ENCODE measurements at regions not wholly inside any gene's neighbourhood (a gene's known extent, or its start where the extent isn't known, plus 50 kb on each side); places are given as distances from the start of the nearest gene placed in this dataset.

DNA sequence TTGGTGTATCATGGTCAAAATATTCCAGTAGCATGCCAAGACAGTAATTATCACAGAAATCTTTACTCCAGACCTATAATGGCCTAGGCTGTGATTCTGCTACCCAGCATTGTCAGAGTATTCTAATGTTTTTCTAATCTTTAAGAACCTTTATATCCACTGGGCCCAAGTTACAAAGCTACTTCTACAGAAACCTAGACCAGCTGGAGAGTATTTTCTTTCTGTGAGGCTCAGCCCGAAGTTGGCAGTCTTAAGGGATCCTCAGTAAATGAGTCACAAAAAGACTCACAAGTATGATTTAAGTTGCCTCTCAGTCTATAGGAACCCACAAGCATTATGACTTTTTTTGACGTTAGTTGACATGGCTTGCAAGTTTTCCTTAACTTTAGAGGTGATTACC, 638.5 kb upstream of the FAM241A start:
- DNase-seq = no peak

DNA sequence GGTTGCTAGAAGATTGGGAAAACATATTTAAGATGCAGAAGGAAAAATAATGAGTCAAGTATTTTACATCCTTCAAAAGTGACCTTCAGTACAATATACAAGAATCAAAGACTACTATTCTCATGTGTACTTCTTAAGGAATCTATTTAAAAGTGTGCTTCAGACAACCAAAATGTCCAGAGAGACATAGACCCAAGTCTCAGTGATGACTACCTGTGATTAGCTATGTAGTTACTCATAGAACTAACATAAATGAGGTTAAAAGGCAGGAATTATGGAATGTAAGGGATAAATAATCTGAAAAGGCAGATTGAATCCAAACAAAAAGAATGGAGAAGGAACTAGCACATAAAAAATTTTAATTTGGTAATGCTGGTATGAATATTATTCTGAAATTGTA, 634.7 kb upstream of the FAM241A start:
- no peak for DNase-seq

DNA sequence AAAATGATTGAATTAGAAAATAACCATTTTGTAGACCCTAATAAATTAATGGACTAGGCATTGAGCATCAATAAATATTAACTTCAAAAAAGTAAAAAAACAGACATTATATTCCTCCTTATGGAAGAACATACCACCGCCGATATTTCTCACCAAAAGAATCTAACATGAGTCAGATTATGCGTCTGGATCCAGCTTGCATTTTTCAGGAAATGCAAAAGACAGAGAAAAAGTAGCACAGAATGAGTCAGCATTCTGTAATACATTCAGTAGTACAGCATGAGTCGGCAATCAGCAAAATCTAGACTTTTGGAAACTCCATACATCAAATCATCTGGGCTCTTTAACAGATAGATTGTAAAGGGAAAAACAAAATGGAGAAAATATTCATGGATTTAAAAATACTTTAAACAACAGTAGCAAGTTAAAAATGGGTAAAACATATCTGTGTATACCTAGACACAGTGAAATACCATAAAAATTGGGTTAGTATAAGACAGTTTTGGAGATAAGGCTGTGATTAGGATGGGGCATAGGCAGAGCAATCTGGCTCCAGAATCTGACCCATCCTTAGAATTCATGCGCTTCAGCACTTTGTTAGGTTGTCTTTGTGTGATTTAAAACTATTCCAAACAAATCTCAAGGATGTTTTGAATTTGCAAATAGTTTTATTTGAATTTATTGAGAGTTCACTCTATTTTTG, 633.0 kb upstream of the FAM241A start:
- DNase-seq = no peak

DNA sequence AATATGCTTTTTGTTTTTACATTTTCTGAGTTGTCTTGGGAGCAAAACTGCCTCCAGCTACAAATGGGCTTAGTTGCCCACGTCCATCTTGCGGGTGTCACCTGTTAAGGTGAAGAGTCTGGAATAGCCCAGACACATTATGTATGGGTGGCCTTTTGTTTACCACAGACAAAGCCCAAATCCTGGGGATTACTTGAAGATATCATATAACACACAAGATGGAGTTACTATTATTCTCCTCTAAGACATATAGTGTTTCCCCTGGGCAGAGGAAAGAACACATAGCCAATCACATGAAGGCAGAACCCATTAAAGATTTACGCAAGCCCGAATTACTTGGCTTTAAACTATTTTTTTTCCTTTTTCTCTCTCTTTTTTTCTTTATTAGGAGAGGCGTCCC, 625.6 kb upstream of the FAM241A start:
- no peak for DNase-seq

DNA sequence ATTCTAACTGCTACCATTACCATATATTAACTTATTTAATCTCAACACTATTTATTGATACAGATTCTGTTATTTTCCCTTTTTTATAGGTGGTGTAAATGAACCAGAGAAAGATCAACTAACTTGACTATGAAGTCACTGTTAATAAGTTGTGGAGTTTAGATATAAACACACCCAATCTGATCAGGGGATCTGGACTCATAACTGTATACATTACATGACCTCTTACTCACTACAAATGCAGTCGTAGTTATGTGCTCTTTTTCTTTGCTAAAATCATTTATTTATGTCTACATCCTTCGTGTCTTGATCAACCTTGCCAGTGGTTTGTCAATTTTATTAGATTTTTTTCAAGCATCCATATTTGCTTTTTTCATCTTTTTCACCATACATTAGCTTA, 614.8 kb upstream of the FAM241A start:
- no peak for DNase-seq

DNA sequence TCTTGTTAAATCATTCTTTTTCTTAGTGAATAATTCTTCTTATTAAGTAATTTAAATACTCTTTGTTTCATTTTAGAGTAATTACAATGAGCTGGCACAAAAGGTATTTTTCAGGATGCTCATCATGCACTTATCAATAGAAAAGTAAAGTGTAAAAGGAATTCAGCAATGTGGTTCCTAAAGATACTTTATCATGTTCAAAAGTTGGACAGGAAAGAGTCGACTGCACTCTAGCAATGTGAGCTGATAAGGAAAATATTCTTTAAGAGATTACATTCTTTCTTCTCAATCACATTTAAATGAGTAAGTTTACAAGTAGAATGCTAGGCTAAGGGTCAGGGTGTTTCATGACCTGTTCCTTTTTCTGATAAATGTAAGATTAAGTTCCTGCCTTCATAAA, 609.5 kb upstream of the FAM241A start:
- DNase-seq = no peak

DNA sequence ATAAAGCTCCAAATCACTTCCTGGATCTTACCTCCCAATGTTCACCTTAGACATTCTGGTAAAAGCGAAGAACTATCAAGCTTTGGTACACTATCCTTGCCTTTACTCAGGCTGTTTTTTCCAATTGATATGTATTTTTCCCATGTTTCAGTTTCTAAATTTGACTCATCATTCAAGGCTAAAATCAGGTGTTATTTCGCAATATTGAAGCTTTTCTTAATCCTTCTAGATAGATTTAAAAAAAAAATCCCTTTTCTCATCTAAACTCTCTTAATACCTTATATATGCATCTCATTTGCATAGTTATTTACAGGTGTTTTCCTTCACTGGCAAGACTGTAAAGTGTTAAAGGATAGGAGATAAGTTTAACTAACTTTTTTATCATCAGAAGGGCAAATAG, 608.1 kb upstream of the FAM241A start:
- DNase-seq = no peak

DNA sequence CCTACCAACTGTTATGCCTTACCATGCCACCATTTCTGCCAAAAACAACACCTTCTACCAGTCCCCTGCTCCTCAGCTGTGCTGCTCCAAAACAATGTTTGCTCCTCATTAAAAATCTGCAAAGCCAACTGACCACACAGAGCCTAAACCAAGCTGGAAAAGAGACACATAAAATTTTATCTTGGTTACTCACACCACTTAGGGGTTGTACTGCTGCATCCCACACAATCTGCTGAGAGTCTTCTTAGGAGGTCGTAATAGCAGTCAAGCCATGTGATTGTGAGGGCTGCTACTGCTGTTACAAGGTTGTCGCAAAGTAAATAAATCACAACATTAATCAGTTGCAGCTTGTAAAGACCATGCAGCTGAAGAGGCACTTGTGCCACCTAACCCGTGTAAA, 607.4 kb upstream of the FAM241A start:
- DNase-seq = no peak

DNA sequence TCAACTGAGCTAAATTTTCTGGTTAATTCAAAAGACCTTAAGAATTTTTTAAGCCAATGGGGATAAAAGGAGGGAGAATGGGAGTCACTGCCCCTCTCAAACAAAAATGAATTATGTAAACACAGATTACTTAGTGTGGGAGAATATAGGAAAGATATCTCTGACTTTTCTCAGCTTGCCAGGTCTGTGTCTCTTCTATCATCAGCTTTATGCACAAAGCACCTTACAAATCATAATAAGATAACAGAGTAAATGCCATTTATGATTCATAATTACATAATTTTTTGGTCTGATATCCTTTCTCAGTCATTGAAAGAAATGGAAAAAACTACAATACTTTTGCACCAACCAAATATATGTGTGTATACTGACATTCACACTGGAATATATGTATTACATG, 604.6 kb upstream of the FAM241A start:
- DNase-seq = no peak

DNA sequence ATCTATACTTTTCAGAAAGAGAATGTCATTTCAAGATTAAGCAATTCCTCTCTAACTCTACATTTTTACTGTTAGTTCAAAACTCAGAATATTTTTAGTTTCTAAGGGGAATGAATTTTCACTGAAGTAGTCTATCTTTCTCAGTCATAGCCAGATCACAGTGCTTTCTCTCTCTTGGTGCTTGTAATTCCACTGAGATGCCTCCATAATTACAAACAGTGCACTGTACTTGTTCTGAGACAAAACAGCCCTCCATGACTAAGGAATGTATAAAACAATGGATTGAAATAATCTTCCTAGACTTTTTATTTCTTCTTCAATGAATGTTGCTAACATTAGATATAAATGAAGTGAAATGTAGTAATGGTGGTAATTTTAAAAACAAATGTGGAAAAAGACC, 603.2 kb upstream of the FAM241A start:
- no peak for DNase-seq

DNA sequence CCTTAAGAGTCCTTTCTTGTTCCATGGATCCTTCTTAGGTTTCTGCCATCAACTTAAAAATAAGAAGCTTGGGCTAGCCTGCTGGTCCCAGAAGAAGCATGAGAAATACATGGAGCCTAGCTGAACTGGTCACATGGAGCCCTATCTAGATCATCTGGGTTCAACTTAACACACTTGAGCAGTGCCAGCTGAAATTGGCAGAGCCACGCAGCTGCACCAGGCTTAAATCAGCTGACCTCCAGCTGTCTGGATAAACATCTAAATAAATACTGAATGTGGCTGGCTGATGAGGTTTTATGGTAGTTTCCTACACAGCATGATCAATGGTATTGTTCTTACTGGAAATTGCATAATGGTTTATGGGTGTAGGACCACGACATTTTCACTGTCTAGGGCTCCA, 598.4 kb upstream of the FAM241A start:
- DNase-seq = no peak

DNA sequence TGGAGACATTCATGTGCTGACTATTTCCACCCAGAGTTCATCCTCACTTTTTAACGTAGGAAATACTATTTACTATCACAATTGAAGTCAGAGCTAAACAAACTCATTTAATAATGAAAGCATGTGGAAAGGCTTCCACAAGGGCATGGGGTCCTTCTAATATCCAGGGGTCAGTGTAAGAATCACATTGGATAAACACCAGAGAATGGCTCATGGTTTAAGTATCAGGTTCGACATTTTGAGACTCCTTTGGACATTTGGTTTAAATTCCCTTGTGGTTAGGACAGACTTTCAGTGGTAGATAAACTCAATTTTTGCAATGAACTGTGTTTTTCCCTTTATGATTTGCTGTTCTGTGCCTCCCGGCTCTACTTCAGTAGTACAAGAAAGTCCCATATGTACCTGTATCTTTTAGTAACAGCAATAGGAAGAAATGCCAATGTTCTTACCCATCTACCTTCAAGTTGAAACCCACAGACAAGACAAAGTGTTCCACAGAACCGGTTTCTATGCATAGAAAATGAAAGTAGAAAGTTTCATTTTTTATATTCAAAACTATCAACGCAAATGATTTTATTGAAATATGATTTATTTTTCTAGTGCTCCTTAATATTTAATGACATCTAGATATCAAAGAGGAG, 589.0 kb upstream of the FAM241A start:
- no peak for DNase-seq

DNA sequence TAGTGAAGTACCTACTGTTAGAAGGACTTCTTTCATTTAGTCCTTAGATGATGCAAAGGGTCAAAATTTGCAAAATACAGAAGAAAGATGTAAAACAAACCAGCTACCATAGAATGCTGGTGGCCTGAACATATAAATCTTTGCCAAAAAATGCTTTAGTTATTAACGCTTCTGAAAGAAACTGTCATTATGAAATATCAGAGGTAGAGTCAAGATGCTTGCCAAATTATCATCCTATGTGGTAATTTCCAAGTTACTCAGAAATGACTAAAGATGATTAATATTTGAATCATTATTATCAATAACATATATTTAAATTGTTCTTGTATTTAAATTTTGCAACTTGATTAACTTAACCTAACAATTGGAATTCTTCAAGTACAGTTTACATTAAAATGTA, 588.4 kb upstream of the FAM241A start:
- no peak for DNase-seq

DNA sequence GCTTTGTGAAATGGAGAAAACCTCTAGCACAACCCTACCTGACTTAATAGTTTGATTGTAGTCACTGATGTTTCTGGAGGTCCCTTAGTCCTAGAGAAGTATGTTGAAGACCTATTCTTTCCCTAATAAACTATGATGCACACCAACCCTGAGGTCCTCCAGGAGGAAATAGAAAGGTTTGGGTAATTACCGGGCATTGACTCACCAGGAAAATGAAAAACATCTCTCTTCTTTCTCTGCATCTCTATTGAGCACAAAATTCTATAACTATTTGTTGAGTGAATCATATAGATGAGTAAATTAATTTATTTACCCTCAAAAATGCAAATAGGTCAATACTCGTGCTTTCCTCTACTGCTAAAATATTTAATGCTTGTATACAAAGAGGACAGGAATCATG, 582.4 kb upstream of the FAM241A start:
- DNase-seq = no peak

DNA sequence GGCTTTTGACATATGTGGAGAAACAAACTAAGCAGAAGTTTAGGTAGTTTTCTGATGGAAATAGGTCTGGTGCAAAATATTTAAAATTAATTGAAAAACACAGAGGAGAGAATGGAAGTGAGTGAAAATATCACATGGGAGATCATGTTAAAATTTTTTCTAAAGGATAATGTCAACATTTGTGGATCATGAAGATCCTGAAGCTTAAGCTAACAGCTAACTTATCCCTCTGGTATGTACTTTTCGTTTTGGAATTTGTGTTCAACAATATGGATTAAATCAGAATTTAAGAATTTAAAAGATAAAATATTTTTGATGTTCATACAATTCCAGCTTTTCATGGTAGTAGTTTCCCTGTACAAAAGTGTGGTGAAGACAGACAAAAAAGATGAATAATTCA, 572.8 kb upstream of the FAM241A start:
- no peak for DNase-seq

DNA sequence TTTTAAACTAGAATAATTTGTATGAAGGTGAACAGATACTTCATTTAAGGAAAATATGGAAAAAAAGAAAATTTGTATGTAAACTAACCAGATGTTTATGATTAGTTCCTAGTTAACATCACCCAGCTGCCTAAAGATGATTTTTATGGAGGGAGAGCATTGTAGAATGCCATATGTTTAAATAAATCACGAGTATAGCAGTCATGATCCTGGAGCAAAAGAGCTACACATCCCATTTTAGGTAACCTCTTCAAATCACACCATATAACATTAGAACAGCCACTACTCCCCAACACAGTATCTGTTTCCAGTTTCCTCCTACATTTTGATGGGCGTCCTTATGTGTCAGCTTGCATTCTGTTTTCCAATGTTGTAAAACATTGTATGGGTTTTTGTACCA, 571.9 kb upstream of the FAM241A start:
- no peak for DNase-seq

DNA sequence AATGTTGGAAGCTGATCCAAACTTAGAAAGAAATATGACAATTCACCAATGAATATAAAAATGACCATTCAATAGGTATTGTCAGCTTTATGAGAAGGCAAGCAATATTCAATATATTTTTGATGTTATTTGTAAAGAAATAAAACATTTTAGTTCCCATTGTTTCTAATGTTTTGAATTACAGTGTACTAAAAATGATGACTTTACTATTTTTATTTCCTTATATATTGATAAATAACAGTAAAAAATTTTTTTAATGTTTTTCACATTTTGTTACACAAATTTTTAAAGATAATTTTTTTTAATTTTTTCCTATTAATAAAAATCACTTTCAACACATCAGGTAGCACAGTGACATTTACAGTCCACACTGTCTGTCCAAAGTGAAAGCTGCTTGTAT, 565.5 kb upstream of the FAM241A start:
- DNase-seq = no peak

DNA sequence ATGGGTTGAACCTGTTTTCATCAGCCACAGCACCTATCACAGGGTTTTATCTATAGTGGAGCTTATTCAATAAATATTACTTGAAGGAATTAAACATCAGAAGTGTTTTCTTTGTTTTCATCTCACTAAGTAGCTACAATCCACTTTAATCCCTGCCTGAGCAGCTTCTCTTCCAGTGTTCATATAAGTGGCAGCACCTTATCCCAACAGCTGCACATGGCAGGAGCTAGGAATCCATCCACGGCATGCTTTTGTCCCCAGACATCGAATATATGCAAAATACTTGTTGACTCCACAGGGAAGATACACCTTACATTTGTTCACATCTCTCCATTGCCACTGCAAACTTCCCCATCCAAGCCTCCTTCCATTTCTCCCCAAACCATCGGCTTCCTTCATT, 549.8 kb upstream of the FAM241A start:
- DNase-seq = no peak

DNA sequence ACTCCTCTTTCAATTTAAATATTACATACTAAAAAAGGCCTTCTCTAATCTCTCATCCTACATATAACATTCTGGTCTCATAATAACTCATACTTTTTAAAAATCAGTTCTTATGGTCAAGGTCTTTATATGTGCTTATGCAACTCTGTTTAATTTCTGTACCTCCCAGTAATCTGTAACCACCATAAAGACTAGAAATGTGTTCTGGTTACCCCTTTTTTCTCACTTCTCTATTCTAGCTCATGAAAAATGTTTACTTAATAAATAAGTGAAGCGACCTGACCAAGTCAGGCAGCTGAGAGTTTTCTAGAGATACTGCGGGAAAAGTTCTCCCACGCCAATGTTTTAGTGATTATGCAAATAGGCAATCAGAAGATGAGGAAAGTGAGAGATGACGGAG, 548.8 kb upstream of the FAM241A start:
- DNase-seq = no peak

DNA sequence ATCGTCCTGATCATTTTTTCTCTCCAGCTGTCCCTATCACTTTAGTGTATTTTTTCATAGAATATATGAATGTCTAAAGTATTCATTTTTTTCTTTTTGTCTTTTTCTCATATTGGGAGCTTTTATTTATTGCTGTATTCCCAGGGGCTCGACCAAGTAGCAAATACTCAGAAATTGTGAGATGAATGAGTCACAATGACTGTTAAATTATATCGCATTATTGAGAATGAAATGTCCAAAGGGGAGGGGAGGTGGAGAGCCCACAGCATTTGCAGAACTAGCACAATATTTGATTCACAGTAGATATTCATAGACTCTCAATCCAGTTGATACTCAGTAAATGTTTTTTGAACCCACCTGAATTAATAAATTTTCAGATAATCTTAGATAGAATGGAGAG, 543.6 kb upstream of the FAM241A start:
- no peak for DNase-seq

DNA sequence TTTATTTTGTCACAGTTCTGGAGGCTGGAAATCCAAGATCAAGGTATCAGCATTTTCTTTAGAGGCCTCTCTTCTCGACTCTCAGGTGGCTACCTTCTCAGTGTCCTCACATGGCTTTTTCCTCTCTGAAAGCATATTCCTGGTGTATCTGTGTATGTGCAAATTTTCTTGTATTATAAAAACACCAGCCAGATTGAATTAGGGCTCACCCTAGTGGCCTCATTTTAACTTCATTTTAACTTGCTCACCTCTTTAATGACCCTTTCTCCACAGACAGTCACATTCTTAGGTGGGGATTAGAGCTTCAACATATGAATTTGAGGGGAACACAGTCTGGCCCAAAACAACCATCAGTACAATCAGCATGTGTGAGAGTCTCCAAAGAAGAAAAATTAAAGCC, 542.4 kb upstream of the FAM241A start:
- DNase-seq = no peak

DNA sequence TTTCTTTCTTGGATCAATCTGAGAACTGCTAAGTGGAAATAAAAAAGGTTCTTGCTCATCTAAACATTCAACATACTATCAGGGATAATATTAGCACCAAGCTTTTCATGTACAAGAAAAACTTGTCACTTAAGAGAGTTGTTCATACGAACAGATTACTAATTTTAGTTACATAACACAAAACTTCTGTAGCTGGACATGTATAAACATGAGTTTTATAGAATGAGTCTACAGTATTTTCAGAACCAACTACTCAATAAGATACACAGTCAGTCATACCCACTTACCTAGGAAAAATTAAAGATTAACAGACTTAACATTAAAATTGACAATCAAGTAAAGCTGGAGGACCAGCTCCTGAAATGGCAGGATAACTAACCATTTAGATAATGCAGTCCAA, 540.1 kb upstream of the FAM241A start:
- DNase-seq = no peak

DNA sequence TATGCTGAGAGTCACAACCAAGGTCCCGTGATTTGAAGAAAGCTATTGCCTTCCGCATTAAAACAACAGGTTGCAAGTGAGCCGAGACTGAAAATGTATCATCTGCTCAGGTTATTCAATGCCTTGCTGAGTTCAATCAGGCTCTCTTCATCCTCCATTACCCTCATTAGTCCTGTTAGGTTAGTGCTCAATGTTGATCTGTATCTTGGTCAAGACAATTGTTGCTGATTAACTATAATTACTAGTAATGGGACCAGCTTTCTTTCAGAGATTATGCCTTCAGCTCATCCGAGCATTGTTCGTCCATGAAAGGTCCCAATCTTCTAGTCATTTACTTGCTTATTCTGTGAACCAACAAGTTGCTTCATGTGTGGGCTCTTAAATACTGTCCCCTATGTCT, 534.6 kb upstream of the FAM241A start:
- DNase-seq = no peak

DNA sequence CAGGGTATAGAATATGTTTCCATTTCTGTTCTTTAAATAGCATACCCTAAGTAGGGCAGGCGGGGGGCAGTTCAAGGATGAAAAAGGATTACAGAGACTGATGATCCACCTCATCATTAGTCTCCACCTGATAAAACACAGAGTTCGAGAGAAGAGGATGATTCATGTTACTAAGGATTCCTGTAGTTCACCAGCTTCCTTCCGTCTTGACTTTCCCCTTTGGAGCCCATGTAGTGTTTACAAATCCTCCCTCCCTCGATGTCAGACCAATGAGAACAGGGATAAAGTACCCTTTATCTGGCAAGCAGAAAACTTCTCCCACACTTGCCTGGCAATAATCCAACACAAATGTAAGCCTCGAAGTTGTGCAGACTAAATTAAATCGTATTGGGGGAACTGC, 526.3 kb upstream of the FAM241A start:
- DNase-seq = no peak

DNA sequence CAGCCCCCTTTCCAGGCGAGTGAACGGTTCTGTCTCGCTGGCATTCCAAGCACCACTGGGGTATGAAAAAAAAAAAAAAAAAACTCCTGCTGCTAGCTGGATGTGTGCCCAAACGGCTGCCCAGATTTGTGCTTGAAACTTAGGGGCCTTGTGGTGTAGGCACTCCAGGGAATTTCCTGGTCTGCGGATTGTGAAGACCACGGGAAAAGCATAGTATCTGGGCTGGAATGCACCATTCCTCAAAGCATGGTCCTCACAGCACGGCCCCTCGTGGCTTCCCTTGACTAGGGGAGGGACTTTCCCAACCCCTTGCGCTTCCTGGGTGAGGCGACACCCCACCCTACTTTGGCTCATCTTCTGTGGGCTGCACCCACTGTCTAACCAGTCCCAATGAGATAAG, 516.8 kb upstream of the FAM241A start:
- DNase-seq = no peak
